ENCODE measurements at regions not wholly inside any gene's neighbourhood (a gene's known extent, or its start where the extent isn't known, plus 50 kb on each side); places are given as distances from the start of the nearest gene placed in this dataset.
"Not testable (repeated sequence)": the region's sequence is repeated elsewhere in the genome, so short reads cannot be mapped to it uniquely, and the experiment has no call there.

DNA sequence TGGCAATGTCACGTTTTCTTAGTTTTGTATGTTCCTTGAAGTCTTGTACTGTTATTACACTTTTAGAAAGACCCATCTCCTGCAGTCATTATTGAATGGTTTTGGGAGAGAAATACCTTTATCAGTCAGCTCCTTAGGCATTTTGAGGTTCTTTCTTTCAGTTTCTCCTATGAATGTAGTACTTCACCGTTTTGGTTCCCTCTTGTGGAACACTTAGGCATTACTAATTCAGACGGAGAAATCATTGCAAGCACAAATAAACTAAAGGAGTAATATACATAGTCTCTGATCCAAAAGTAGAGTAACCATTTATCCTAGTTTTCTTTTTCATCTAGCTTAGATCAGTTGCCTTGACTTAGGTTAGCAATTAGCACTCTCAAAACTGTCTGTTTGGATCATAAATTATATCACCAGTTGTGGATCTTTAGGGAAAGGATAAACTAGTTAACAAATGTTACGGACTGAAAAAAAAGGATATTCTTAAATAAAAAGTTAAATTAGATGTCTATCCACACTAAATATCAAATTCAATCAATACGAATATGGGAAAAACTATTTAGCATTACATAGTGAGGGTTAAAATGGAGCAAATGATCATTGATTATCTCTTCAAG, 1538.3 kb upstream of the SEL1L start:
- TF ChIP-seq, protein P1, sequence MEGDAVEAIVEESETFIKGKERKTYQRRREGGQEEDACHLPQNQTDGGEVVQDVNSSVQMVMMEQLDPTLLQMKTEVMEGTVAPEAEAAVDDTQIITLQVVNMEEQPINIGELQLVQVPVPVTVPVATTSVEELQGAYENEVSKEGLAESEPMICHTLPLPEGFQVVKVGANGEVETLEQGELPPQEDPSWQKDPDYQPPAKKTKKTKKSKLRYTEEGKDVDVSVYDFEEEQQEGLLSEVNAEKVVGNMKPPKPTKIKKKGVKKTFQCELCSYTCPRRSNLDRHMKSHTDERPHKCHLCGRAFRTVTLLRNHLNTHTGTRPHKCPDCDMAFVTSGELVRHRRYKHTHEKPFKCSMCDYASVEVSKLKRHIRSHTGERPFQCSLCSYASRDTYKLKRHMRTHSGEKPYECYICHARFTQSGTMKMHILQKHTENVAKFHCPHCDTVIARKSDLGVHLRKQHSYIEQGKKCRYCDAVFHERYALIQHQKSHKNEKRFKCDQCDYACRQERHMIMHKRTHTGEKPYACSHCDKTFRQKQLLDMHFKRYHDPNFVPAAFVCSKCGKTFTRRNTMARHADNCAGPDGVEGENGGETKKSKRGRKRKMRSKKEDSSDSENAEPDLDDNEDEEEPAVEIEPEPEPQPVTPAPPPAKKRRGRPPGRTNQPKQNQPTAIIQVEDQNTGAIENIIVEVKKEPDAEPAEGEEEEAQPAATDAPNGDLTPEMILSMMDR (IDR thresholded peaks at IDR 0.05; ENCODE audit: low read depth, low read length) = no peak

DNA sequence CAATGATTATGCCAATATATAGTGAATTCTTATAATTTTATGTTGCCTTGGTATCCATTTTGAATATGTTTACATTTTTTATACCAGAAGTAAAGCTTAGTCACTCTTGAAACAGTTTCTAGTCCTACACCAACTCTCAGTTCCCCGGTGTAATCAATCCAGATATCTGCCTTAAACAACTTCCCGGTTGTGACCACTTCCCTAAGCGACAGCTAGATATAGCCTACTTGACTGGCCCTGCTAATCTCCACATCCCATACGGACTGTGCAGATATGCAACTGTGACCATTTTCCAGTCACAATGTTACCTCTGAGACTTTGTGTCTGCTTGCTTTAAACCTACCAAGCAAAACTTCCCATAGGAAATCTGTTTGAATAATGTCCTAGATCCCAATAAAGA, 1551.5 kb upstream of the SEL1L start:
- H3K4me3 ChIP-seq (ENCODE audit: low read depth, low read length) = no peak overlapping the region
- TF ChIP-seq, protein P1 (IDR thresholded peaks at IDR 0.05; ENCODE audit: low read depth, low read length) = no peak

More for the DNA sequence above, 1538.3 kb upstream of the SEL1L start:
- H3K4me3 ChIP-seq (ENCODE audit: low read depth, low read length) = no peak overlapping the region

DNA sequence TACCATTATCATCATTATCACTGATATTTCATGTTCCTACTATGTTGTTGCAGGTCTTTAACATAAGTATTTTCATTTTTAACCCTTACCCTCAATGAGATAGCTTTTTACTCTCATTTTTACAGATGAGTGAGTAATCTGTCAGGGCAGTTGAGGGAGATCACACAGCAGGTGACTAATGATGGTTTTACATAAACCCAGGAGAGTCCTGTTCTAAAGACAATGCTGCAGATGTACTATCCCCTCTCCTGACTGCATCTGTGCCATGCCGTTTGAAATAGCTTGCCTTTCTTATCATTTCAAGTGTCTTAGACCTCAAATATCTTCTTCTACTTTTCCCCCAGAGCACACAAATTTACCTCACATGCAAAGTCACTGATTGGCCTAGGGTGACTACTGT, 1552.1 kb upstream of the SEL1L start:
- no peak overlapping the region for H3K4me3 ChIP-seq (ENCODE audit: low read depth, low read length)
- TF ChIP-seq, protein P1 (IDR thresholded peaks at IDR 0.05; ENCODE audit: low read depth, low read length) = no peak

DNA sequence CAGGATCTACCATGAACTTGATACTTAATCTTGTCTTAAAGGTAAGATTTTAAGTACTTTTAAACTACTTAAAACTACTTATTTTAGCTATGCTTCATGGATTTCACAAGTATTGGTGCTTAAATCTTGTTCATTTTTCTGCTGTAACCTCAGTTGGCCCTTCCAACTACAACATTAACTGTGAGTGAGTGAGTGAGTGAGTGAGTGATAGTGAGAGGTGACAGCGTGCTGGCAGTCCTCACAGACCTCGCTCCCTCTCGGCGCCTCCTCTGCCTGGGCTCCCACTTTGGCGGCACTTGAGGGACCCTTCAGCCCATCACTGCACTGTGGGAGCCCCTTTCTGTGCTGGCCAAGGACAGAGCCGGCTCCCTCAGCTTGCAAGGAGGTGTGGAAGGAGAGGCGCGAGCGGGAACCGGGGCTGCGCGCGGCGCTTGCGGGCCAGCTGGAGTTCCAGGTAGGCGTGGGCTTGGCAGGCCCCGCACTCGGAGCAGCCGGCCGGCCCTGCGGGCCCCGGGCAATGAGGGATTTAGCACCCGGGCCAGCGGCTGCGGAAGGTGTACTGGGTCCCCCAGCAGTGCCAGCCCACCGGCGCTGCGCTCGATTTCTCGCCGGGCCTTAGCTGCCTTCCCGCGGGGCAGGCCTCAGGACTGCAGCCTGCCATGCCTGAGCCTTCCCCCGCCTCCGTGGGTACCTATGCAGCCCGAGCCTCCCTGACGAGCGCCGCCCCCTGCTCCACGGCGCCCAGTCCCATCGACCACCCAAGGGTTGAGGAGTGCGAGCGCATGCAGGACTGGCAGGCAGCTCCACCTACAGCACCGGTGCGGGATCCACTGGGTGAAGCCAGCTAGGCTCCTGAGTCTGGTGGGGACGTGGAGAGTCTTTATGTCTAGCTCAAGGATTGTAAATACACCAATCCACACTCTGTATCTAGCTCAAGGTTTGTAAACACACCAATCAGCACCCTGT, 1558.6 kb upstream of the SEL1L start:
- H3K4me3 ChIP-seq (ENCODE audit: low read depth, low read length) = not testable (repeated sequence)

DNA sequence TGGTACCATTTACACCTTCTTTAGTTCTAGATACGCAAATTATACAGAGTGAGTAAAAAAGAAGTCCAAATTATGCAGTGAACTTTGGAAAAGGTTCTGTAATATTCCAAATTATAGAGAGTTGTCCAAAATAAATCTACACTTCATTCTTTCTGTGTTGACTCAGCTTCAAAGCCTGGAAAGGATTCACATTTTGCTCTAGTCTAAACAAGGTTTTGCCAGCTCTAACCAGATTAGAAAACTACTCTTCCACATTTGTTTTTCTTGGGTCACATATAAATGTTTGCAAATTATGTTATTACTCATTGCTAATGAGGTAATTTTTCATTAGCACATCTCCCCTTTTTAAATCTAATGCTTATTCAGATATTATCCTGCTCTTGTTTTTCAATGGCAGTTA, 1562.4 kb upstream of the SEL1L start:
- no peak overlapping the region for H3K4me3 ChIP-seq (ENCODE audit: low read depth, low read length)
- TF ChIP-seq, protein P1 (IDR thresholded peaks at IDR 0.05; ENCODE audit: low read depth, low read length) = no peak

DNA sequence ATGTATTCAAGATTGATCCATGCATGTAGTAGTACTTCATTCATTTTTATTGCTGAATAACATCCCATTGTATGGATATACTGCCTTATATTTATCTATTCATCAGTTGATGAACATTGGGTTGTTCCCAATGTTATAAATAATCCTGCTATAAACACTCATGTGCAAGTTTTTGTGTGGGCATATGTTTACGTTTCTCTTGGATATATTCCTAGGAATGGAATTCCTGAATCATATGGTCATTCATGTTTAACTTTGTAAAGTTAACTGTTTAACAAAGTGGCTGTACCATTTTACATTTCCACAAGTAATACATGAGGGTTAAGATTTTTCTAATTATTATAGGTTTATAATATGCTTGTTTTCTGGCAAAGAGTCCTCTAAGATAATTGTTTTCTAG, 1568.2 kb upstream of the SEL1L start:
- TF ChIP-seq, protein P1 (IDR thresholded peaks at IDR 0.05; ENCODE audit: low read depth, low read length) = no peak
- no peak overlapping the region for H3K4me3 ChIP-seq (ENCODE audit: low read depth, low read length)

DNA sequence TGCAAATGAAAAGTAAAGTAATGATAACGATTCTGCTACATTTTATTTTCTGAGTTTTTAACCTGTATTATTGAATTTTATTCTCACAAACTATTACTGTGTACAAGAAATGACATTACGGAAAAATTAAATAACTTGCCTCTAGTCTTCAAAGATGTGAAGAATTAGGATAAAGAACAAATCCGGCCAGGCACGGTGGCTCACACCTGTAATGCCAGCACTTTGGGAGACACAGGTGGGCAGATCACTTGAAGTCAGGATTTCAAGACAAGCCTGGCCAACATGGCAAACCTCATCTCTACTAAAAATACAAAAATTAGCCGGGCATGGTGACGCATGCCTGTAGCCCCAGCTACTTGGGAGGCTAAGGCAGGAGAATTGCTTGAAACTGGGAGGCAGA, 1584.4 kb upstream of the SEL1L start:
- H3K4me3 ChIP-seq (ENCODE audit: low read depth, low read length) = no peak overlapping the region
- TF ChIP-seq, protein P1 (IDR thresholded peaks at IDR 0.05; ENCODE audit: low read depth, low read length) = no peak

Measured in WI38 (cell line).